PFSK-1 (cell line): ENCODE measurements at regions not wholly inside any gene's neighbourhood (a gene's known extent, or its start where the extent isn't known, plus 50 kb on each side); places are given as distances from the start of the nearest gene placed in this dataset.

Experiments
- FOXP2 ChIP-seq: optimal IDR thresholded peaks from 2 replicates; pipeline ENCODE3; 2011; ENCODE audit warnings: borderline replicate concordance, control low read depth, inconsistent platforms; ENCODE audit not compliant: insufficient read depth; ENCODE audit errors: extremely low read length, extremely low read depth
- POLR2AphosphoS5 ChIP-seq: IDR thresholded peaks from 2 replicates; pipeline ENCODE4 v1.6.1; 2012; ENCODE audit warnings: low read depth, mild to moderate bottlenecking, control low read depth, low read length, moderate library complexity
- REST ChIP-seq, 2 experiments: IDR thresholded peaks; 2 replicates each; pipeline versions ENCODE4 v1.6.1 to v1.8.0; 2011 to 2012; ENCODE audit warnings: low read depth in 2 of 2, low read length in 2 of 2, control low read depth in 1 of 2, inconsistent platforms in 1 of 2, mild to moderate bottlenecking in 1 of 2, moderate library complexity in 1 of 2; ENCODE audit not compliant: insufficient read depth in 1 of 2
- SIN3A ChIP-seq: IDR thresholded peaks from 2 replicates; pipeline ENCODE4 v1.6.1; 2012; ENCODE audit warnings: mild to moderate bottlenecking, low read length, moderate library complexity, borderline replicate concordance; ENCODE audit not compliant: insufficient read depth
- TAF1 ChIP-seq: IDR thresholded peaks from 2 replicates; pipeline ENCODE4 v1.6.1; 2012; ENCODE audit warnings: low read length, control low read depth, borderline replicate concordance; ENCODE audit not compliant: insufficient read depth

- no peak for TF ChIP-seq FOXP2
Measured at GRCh38 chr7:115552766-115553165, 477.8 kb downstream of the TFEC start.

- TF ChIP-seq REST (IDR thresholded peaks at IDR 0.05; ENCODE audit: insufficient read depth in 1 of 2, low read depth in 2 of 2, low read length in 2 of 2) (no peak), TAF1 (no peak), FOXP2 (no peak), POLR2AphosphoS5 (no peak), SIN3A (no peak)
Measured at GRCh38 chr7:115549910-115550309, 480.7 kb downstream of the TFEC start.

- TF ChIP-seq POLR2AphosphoS5: no peak
Measured at GRCh38 chr7:115548756-115549155, 481.8 kb downstream of the TFEC start.

GRCh38 chr7:115546790-115547189 is 483.8 kb downstream of the TFEC start:
- no peak for TF ChIP-seq SIN3A
- TF ChIP-seq POLR2AphosphoS5: no peak
- no peak for TF ChIP-seq REST (IDR thresholded peaks at IDR 0.05; ENCODE audit: insufficient read depth in 1 of 2, low read depth in 2 of 2, low read length in 2 of 2)
- no peak for TF ChIP-seq FOXP2
- no peak for TF ChIP-seq TAF1

DNA sequence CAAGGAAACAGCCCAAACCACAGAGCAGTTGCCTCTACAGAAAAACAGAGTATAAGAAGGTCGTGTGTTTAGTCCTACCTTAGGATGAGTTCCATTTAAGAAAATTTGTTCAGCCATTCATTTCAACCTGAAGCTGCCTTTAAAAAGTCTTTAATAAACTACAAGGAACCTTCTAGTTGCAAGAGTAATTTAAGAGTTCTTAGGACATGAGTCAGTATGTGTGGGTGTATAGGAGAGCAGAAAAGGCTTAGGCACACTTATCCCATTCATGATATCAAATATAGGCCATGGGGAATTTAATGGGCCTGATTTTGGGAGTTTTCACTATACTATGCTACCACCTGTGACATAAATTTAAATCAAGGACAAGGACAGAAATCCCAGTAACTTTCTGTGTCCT is 496.8 kb downstream of the TFEC start:
- TF ChIP-seq POLR2AphosphoS5: no peak
- TF ChIP-seq SIN3A: no peak
- TF ChIP-seq FOXP2: no peak
- no peak for TF ChIP-seq REST (IDR thresholded peaks at IDR 0.05; ENCODE audit: insufficient read depth in 1 of 2, low read depth in 2 of 2, low read length in 2 of 2)
- no peak for TF ChIP-seq TAF1

- TF ChIP-seq FOXP2 (no peak), SIN3A (no peak), TAF1 (no peak), REST (IDR thresholded peaks at IDR 0.05; ENCODE audit: insufficient read depth in 1 of 2, low read depth in 2 of 2, low read length in 2 of 2) (no peak), POLR2AphosphoS5 (no peak)
Measured at GRCh38 chr7:115526278-115526677, 504.3 kb downstream of the TFEC start.
